Upper lobe of left lung (tissue), 4 donors: ENCODE measurements at regions not wholly inside any gene's neighbourhood (a gene's known extent, or its start where the extent isn't known, plus 50 kb on each side); places are given as distances from the start of the nearest gene placed in this dataset.

ENCODE experiments used
- CTCF ChIP-seq, 6 experiments: fragments of 450-650 bp in 4 of 6; fragments of 200-600 bp in 2 of 6; sonication (generic) in 2 of 6; IDR thresholded peaks; one replicate each; pipeline ENCODE4 v1.5.1; 2016 to 2019; ENCODE audit warnings: antibody characterized with exemption in 6 of 6
- EP300 ChIP-seq, 4 donors: sonication (generic); formaldehyde crosslinking; IDR thresholded peaks; one replicate each; pipeline ENCODE4 v1.5.1; 2017; ENCODE audit warnings: antibody characterized with exemption in 4 of 4, control low read depth in 2 of 4
- POLR2A ChIP-seq, 4 donors: fragments of 450-650 bp; IDR thresholded peaks; one replicate each; pipeline ENCODE4 v1.5.1; 2016 to 2017; ENCODE audit warnings: antibody characterized with exemption in 4 of 4, mild to moderate bottlenecking in 2 of 4
- POLR2AphosphoS5 ChIP-seq, 2 donors: sonication (generic); formaldehyde crosslinking; IDR thresholded peaks; one replicate each; pipeline ENCODE4 v1.5.1; 2017; ENCODE audit warnings: antibody characterized with exemption in 2 of 2

GRCh38 chr4:181146051-181146450 lies 1097.2 kb upstream of the TENM3 start:
- TF ChIP-seq EP300 (IDR thresholded peaks at IDR 0.05) (no peak), POLR2AphosphoS5 (IDR thresholded peaks at IDR 0.05) (no peak), CTCF (IDR thresholded peaks at IDR 0.05) (no peak), POLR2A (IDR thresholded peaks at IDR 0.05) (no peak)
